ENCODE measurements at regions not wholly inside any gene's neighbourhood (a gene's known extent, or its start where the extent isn't known, plus 50 kb on each side); places are given as distances from the start of the nearest gene placed in this dataset.
A peak's percentile ranks its signal among the peaks of the same experiment; 100 is the strongest.
"Not testable (repeated sequence)": the region's sequence is repeated elsewhere in the genome, so short reads cannot be mapped to it uniquely, and the experiment has no call there.

DNA sequence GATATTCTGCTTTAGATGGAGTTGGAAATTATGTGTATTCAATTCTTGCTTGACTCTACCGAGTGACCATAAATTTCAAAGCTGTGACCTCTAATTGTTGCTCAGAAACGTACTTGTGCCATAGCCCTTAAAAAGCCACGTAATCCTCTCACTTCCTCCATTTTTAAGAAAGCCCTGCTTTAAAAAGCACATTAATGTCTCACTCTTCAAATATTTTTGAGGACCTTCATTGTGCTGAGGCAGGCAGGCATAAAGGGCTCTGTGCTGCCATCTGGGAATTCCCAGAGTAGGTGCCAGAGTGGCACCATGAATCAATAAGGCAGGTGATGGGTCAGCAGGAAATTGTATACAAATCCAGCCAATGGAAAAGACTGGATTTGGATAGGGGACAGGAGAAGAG is 97.7 kb upstream of the FAM204A start:
- H3K4me1 Mint-ChIP-seq, result no peaks in the 10 kb centered on the region
- no peak for ATAC-seq
- intact Hi-C loops (cut with micrococcal nuclease), result no loop called here
- H3K36me3 Mint-ChIP-seq, result no peaks in the 10 kb centered on the region
- H3K4me1 ChIP-seq (ENCODE audit: control insufficient read depth in 2 of 2, insufficient read depth in 2 of 2, low read length in 2 of 2), result no peaks in the 10 kb centered on the region
- CTCF ChIA-PET, result no interaction called here
- POLR2A ChIA-PET, result no interaction called here
- H3K27me3 Mint-ChIP-seq, result peaks cover 29 to 60% (median 44%) of the 10 kb centered on the region in 5 donors
- H3K27ac ChIP-seq (ENCODE audit: low read depth, low read length), result no peak overlapping the region
- no peak overlapping the region for H3K4me3 ChIP-seq (ENCODE audit: low read length)
- H3K9me3 Mint-ChIP-seq, result peaks cover 0 to 3% (median 0%) of the 10 kb centered on the region in 11 donors
- no peaks in the 10 kb centered on the region for H3K9me3 ChIP-seq (ENCODE audit: control insufficient read depth in 2 of 3, low read length in 3 of 3)
- H3K27ac Mint-ChIP-seq, result no peak overlapping the region
- no peak for DNase-seq
- H3K36me3 ChIP-seq (ENCODE audit: control insufficient read depth in 2 of 3, insufficient read depth in 3 of 3, low read length in 3 of 3), result no peaks in the 10 kb centered on the region
- H3K4me3 Mint-ChIP-seq, result no peak overlapping the region
- no peaks in the 10 kb centered on the region for H3K27me3 ChIP-seq (ENCODE audit: control insufficient read depth in 2 of 2, insufficient read depth in 2 of 2, low read length in 2 of 2)

DNA sequence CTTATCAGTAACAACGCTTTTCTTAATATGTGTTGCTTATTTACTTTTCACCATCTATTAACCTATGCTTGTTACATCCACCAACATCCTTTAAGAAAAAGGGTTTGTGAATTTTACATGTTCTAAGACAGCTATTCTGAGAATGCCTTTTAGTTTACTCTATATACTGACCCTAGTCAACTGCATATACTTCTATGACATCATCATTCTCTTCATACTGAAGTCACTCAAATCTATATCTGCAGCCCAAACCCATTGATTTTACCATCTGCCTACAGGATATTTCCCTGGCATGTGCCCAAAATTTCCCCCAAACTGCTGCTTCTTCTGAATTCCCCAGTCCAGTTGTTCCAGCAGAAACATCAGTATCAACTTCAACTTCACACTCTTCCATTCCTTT is 94.6 kb upstream of the FAM204A start:
- Mint-ChIP-seq H3K4me1 (no peaks in the 10 kb centered on the region), H3K27ac (no peak overlapping the region), H3K27me3 (peaks cover 28 to 57% (median 44%) of the 10 kb centered on the region in 5 donors), H3K36me3 (no peaks in the 10 kb centered on the region), H3K9me3 (peaks cover 0 to 4% (median 0%) of the 10 kb centered on the region in 11 donors), H3K4me3 (no peak overlapping the region)
- Histone ChIP-seq H3K4me3 (ENCODE audit: low read length) (no peak overlapping the region), H3K9me3 (ENCODE audit: control insufficient read depth in 2 of 3, low read length in 3 of 3) (no peaks in the 10 kb centered on the region), H3K27me3 (ENCODE audit: control insufficient read depth in 2 of 2, insufficient read depth in 2 of 2, low read length in 2 of 2) (no peaks in the 10 kb centered on the region), H3K4me1 (ENCODE audit: control insufficient read depth in 2 of 2, insufficient read depth in 2 of 2, low read length in 2 of 2) (no peaks in the 10 kb centered on the region), H3K36me3 (ENCODE audit: control insufficient read depth in 2 of 3, insufficient read depth in 3 of 3, low read length in 3 of 3) (no peaks in the 10 kb centered on the region), H3K27ac (ENCODE audit: low read depth, low read length) (no peak overlapping the region)
- DNase-seq, result no peak
- ChIA-PET CTCF (interaction anchor here (1.5 kb wide), 1 partner anchor 22 kb away, joined by 4 read pairs; no protein-coding TSS in a partner anchor), POLR2A (no interaction called here)
- intact Hi-C loops (cut with micrococcal nuclease), result no loop called here
- no peak for ATAC-seq

DNA sequence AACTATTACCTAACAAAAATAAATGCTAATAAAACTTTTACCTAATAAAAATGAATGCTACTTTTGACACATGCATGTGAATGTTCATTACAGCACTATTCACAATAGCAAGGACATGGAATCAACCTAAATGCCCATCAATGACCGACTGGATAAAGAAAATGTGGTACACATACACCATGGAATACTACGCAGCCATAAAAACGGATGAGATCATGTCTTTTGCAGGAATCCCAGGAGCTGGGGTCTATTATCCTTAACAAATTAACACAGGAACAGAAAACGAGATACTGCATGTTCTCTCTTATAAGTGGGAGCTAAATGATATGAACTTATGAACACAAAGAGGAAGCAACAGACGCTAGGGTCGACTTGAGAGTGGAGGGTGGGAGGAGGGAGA is 88.1 kb upstream of the FAM204A start:
- ChIA-PET POLR2A (no interaction called here), CTCF (interaction anchor here (0.6 kb wide), 1 partner anchor 30 kb away, joined by 3 read pairs; no protein-coding TSS in a partner anchor)
- DNase-seq, result no peak
- peaks cover 0 to 4% (median 0%) of the 10 kb centered on the region in 11 donors for H3K9me3 Mint-ChIP-seq
- Histone ChIP-seq H3K4me1 (ENCODE audit: control insufficient read depth in 2 of 2, insufficient read depth in 2 of 2, low read length in 2 of 2) (no peaks in the 10 kb centered on the region), H3K27ac (ENCODE audit: low read depth, low read length) (no peak overlapping the region), H3K4me3 (ENCODE audit: low read length) (no peak overlapping the region), H3K36me3 (ENCODE audit: control insufficient read depth in 2 of 3, insufficient read depth in 3 of 3, low read length in 3 of 3) (no peaks in the 10 kb centered on the region), H3K9me3 (ENCODE audit: control insufficient read depth in 2 of 3, low read length in 3 of 3) (no peaks in the 10 kb centered on the region), H3K27me3 (ENCODE audit: control insufficient read depth in 2 of 2, insufficient read depth in 2 of 2, low read length in 2 of 2) (no peaks in the 10 kb centered on the region)
- H3K4me1 Mint-ChIP-seq, result no peaks in the 10 kb centered on the region
- no peaks in the 10 kb centered on the region for H3K36me3 Mint-ChIP-seq
- no peak overlapping the region for H3K4me3 Mint-ChIP-seq
- no peak overlapping the region for H3K27ac Mint-ChIP-seq
- intact Hi-C loops (cut with micrococcal nuclease), result no loop called here
- peaks cover 12 to 38% (median 28%) of the 10 kb centered on the region in 5 donors for H3K27me3 Mint-ChIP-seq
- no peak for ATAC-seq

DNA sequence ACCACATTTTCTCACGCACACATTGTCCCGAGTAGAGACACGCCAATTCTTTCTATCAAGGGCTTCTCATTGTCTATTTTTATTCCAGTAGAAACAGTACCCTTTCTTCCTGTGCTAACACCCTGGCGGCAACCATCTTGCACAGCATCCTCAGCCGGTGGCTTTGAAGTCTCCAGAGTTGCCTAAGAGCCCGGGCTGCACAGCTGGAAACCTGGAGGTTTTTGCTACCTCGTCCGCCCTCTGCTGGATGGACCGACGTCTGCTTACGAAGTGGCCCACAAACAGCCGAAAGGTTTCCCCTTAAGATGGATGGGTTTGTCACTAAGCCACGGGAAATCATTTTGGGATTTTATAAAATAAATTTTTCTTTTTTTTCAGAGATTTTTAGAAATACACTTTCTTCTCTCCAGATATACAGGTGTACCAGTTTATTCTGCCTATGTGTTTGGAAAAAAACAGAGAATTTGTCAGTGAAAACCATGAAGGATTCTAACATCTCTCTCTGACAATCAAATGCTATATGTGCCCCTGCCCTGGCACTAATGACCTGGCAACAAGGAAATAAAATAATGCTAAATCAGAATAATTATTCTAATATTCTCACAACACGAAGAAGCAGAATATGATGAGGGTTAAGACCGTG is 81.8 kb upstream of the FAM204A start:
- no peaks in the 10 kb centered on the region for H3K4me1 Mint-ChIP-seq
- no peak overlapping the region for H3K27ac Mint-ChIP-seq
- H3K4me3 Mint-ChIP-seq, result no peak overlapping the region

DNA sequence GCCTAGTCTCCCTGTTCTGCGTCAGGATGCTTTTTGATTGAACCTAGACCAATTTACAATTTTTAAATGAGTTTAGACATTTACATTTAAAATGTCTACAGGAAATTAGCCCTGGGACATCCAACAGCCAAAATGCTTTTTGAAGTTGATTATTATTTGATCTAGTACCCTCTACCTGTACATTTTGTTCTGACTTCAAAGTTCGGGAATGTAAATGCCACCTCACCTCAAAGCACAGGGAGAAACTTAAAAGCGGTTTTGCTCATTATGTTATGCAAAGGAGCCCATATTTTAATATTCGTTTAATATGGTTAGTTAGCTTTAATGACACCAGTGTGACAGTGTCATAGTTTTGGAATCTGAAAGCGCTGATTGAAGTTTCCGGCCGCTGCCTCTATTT is 80.1 kb upstream of the FAM204A start:
- no peaks in the 10 kb centered on the region for H3K9me3 ChIP-seq (ENCODE audit: control insufficient read depth in 2 of 3, low read length in 3 of 3)
- H3K27me3 Mint-ChIP-seq, result peaks cover 16 to 37% (median 22%) of the 10 kb centered on the region in 5 donors
- no peaks in the 10 kb centered on the region for H3K4me1 Mint-ChIP-seq
- no peaks in the 10 kb centered on the region for H3K27me3 ChIP-seq (ENCODE audit: control insufficient read depth in 2 of 2, insufficient read depth in 2 of 2, low read length in 2 of 2)
- H3K27ac ChIP-seq (ENCODE audit: low read depth, low read length), result no peak overlapping the region
- H3K27ac Mint-ChIP-seq, result no peak overlapping the region
- H3K36me3 ChIP-seq (ENCODE audit: control insufficient read depth in 2 of 3, insufficient read depth in 3 of 3, low read length in 3 of 3), result no peaks in the 10 kb centered on the region
- DNase-seq (no peak), ATAC-seq (no peak)
- no peak overlapping the region for H3K4me3 ChIP-seq (ENCODE audit: low read length)
- H3K4me1 ChIP-seq (ENCODE audit: control insufficient read depth in 2 of 2, insufficient read depth in 2 of 2, low read length in 2 of 2), result no peaks in the 10 kb centered on the region
- ChIA-PET CTCF (interaction anchor here (1.4 kb wide), 1 partner anchor 9 kb away, joined by 5 read pairs; no protein-coding TSS in a partner anchor), POLR2A (no interaction called here)
- intact Hi-C loops (cut with micrococcal nuclease), result loop anchor here (2.0 to 5.0 kb wide), 2 partner anchors 79 to 885 kb away; partner anchors contain the start of gene FAM204A (in 1 of the 2)
- no peak overlapping the region for H3K4me3 Mint-ChIP-seq
- H3K9me3 Mint-ChIP-seq, result no peaks in the 10 kb centered on the region
- no peaks in the 10 kb centered on the region for H3K36me3 Mint-ChIP-seq

More for the DNA sequence above, 81.8 kb upstream of the FAM204A start:
- no peaks in the 10 kb centered on the region for H3K9me3 ChIP-seq (ENCODE audit: control insufficient read depth in 2 of 3, low read length in 3 of 3)
- H3K27me3 Mint-ChIP-seq, result peaks cover 14 to 41% (median 24%) of the 10 kb centered on the region in 5 donors
- DNase-seq (peak; percentile 14 to 57 (median 46)), ATAC-seq (peak; percentile 80)
- no peak overlapping the region for H3K27ac ChIP-seq (ENCODE audit: low read depth, low read length)
- H3K4me3 ChIP-seq (ENCODE audit: low read length), result no peak overlapping the region
- no peaks in the 10 kb centered on the region for H3K9me3 Mint-ChIP-seq
- POLR2A ChIA-PET, result no interaction called here
- no peaks in the 10 kb centered on the region for H3K27me3 ChIP-seq (ENCODE audit: control insufficient read depth in 2 of 2, insufficient read depth in 2 of 2, low read length in 2 of 2)
- intact Hi-C loops (cut with micrococcal nuclease), result loop anchor here (1.0 to 5.0 kb wide), 4 partner anchors 81 to 928 kb away; partner anchors contain the start of gene FAM204A (in 2 of the 2)
- H3K4me1 ChIP-seq (ENCODE audit: control insufficient read depth in 2 of 2, insufficient read depth in 2 of 2, low read length in 2 of 2), result no peaks in the 10 kb centered on the region
- H3K36me3 ChIP-seq (ENCODE audit: control insufficient read depth in 2 of 3, insufficient read depth in 3 of 3, low read length in 3 of 3), result no peaks in the 10 kb centered on the region
- no peaks in the 10 kb centered on the region for H3K36me3 Mint-ChIP-seq
- CTCF ChIA-PET, result interaction anchor here (0.6 kb wide), 1 partner anchor 927 kb away, joined by 3 read pairs; no protein-coding TSS in a partner anchor

DNA sequence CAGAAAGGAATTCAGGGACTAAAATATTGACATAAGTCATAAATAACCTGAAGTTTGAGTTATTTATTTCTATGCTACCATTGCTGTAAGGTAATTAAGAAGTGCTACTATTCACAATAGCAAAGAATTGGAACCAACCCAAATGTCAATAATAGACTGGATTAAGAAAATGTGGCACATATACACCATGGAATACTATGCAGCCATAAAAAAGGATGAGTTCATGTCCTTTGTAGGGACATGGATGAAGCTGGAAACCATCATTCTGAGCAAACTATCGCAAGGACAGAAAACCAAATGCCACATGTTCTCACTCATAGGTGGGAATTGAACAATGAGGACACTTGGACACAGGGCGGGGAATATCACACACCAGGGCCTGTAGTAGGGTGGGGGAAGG is 77.9 kb upstream of the FAM204A start:
- intact Hi-C loops (cut with micrococcal nuclease), result loop anchor here in 1 of 2 donors (5.0 kb wide), 1 partner anchor 883 kb away; no protein-coding TSS in a partner anchor
- H3K9me3 Mint-ChIP-seq; H3K27ac ChIP-seq (ENCODE audit: low read depth, low read length); H3K4me3 ChIP-seq (ENCODE audit: low read length); POLR2A ChIA-PET; H3K4me3 Mint-ChIP-seq; H3K27ac Mint-ChIP-seq; H3K4me1 Mint-ChIP-seq; ATAC-seq; H3K9me3 ChIP-seq (ENCODE audit: control insufficient read depth in 2 of 3, low read length in 3 of 3); H3K4me1 ChIP-seq (ENCODE audit: control insufficient read depth in 2 of 2, insufficient read depth in 2 of 2, low read length in 2 of 2); H3K36me3 ChIP-seq (ENCODE audit: control insufficient read depth in 2 of 3, insufficient read depth in 3 of 3, low read length in 3 of 3); H3K27me3 ChIP-seq (ENCODE audit: control insufficient read depth in 2 of 2, insufficient read depth in 2 of 2, low read length in 2 of 2); CTCF ChIA-PET; DNase-seq; H3K36me3 Mint-ChIP-seq: not testable (repeated sequence)
- H3K27me3 Mint-ChIP-seq, result peaks cover 11 to 44% (median 27%) of the 10 kb centered on the region in 5 donors

DNA sequence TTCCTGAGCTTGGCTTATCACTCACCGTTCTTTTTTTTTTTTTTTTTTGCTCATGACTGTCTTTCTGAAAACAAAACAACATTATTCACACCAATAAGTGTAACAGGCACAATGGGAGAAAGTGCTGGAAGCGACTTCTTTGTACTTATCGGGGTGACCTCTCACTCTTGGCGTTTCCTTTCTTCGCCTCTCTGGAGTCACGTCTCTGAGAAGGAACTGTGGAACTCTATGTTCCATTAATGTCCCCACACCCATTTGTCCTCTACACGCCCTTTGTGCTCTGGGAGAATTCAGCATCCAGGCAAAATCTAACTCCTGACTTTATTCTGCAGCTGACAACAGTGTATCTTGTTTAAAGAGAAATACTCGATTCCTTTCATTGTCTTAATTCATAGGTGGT is 70.8 kb upstream of the FAM204A start:
- Histone ChIP-seq H3K27me3 (ENCODE audit: control insufficient read depth in 2 of 2, insufficient read depth in 2 of 2, low read length in 2 of 2) (no peaks in the 10 kb centered on the region), H3K4me3 (ENCODE audit: low read length) (no peak overlapping the region), H3K27ac (ENCODE audit: low read depth, low read length) (no peak overlapping the region), H3K4me1 (ENCODE audit: control insufficient read depth in 2 of 2, insufficient read depth in 2 of 2, low read length in 2 of 2) (no peaks in the 10 kb centered on the region), H3K9me3 (ENCODE audit: control insufficient read depth in 2 of 3, low read length in 3 of 3) (no peaks in the 10 kb centered on the region), H3K36me3 (ENCODE audit: control insufficient read depth in 2 of 3, insufficient read depth in 3 of 3, low read length in 3 of 3) (no peaks in the 10 kb centered on the region)
- ChIA-PET CTCF (no interaction called here), POLR2A (no interaction called here)
- no peak for DNase-seq
- no peak overlapping the region for H3K4me3 Mint-ChIP-seq
- no peak overlapping the region for H3K27ac Mint-ChIP-seq
- no peaks in the 10 kb centered on the region for H3K9me3 Mint-ChIP-seq
- H3K36me3 Mint-ChIP-seq, result no peaks in the 10 kb centered on the region
- intact Hi-C loops (cut with micrococcal nuclease), result no loop called here
- peaks cover 0 to 3% (median 0%) of the 10 kb centered on the region in 7 donors for H3K4me1 Mint-ChIP-seq
- H3K27me3 Mint-ChIP-seq, result peaks cover 14 to 46% (median 31%) of the 10 kb centered on the region in 5 donors
- ATAC-seq, result no peak

Measured in naive thymus-derived CD4-positive, alpha-beta T cell (primary cell).